Fibroblast of pulmonary artery (primary cell): ENCODE measurements at regions not wholly inside any gene's neighbourhood (a gene's known extent, or its start where the extent isn't known, plus 50 kb on each side); places are given as distances from the start of the nearest gene placed in this dataset.

Experiments
- DNase-seq: peaks from one replicate; pipeline ENCODE4 v3.0.0-alpha.2; 2010; ENCODE audit warnings: low read depth
- H3K4me3 ChIP-seq: replicated peaks from 2 replicates; pipeline ENCODE4 v1.5.1; 2011; ENCODE audit warnings: low read depth, mild to moderate bottlenecking, control low read depth, low read length, moderate library complexity
- TF ChIP-seq, protein P1 (sequence below): IDR thresholded peaks from 2 replicates; pipeline ENCODE4 v1.5.1; 2011; ENCODE audit warnings: mild to moderate bottlenecking, control low read depth, low read length, inconsistent platforms; ENCODE audit errors: missing control alignments

- TF ChIP-seq, protein P1, sequence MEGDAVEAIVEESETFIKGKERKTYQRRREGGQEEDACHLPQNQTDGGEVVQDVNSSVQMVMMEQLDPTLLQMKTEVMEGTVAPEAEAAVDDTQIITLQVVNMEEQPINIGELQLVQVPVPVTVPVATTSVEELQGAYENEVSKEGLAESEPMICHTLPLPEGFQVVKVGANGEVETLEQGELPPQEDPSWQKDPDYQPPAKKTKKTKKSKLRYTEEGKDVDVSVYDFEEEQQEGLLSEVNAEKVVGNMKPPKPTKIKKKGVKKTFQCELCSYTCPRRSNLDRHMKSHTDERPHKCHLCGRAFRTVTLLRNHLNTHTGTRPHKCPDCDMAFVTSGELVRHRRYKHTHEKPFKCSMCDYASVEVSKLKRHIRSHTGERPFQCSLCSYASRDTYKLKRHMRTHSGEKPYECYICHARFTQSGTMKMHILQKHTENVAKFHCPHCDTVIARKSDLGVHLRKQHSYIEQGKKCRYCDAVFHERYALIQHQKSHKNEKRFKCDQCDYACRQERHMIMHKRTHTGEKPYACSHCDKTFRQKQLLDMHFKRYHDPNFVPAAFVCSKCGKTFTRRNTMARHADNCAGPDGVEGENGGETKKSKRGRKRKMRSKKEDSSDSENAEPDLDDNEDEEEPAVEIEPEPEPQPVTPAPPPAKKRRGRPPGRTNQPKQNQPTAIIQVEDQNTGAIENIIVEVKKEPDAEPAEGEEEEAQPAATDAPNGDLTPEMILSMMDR, result no peak
- DNase-seq, result no peak
Measured at GRCh38 chr3:124157748-124158147, 165.8 kb upstream of the ROPN1 start.

DNA sequence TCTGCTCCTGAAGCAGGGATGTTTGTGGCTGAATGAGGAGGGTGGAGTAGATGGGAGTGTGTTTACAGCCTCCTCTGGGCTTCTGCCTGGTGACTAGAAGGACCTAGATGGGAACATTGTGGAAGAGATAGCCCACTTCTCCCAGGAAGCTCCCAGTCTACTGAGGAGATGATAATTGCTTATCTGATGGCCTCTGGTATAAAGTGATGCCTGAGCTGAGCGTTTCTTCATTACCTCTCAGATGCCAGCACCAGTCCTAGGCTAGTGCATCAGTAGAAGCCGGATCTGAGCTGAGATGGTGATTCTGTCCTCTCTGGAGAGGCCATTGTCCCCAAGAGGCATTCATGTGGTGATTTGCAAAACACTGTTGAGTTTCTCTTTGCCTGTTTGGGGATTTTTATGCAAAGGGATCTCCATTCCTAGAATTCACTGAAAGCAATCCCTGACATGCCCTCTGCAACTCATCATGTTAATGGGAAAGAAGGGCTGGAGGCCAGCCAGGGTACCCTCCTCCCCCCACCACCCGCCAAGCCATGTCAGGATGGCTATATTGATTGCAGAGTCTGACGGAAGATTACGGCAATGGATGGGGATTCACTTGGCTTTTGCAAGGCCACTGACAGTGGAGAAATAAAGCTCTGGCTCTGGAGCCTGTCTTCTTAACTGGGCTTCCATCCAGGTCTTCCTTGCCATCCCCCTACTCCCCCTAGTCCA lies 166.4 kb upstream of the ROPN1 start:
- DNase-seq, result no peak
- TF ChIP-seq, protein P1, result no peak
- no peak overlapping the region for H3K4me3 ChIP-seq

More at GRCh38 chr3:124157748-124158147, 165.8 kb upstream of the ROPN1 start:
- H3K4me3 ChIP-seq, result no peak overlapping the region

DNA sequence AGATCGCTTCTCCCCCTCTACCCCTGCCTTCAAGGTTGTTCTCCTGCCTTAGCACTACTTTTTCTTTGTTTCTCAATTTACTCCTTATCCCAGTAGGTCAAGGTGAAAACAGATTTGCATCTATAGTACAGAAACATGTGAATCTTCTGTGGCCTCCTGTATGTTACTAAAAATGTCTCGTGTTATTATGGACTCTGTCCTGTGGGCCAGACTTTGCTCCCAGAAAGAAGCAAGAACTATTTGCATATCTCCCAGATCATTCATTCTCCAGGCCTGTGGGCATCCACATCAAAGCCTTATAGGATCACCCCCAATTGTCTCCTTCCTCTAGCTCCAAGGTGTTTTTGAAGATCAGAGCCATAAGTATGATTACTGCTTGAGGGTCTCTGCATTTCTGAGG lies 169.5 kb upstream of the ROPN1 start:
- DNase-seq, result no peak
- no peak overlapping the region for H3K4me3 ChIP-seq
- TF ChIP-seq, protein P1, result no peak

DNA sequence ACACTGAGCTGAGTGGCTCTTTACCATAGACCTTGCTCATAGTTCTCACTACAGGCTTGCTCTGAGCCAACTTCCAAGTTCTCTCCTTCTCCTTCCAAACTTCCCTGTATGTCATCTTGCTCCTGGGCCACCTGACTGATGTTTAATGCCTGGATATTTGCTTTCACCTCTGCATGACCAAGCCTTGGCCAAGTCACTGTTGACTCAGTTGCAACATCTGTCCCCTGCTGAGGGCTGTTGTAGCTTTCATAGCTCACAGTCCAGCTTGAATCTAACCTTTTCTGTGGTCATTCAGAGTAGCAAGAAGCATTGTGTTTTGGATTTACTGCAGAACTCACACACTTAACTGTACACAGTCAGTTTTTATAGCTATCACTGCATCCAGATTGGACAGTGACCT lies 171.8 kb upstream of the ROPN1 start:
- no peak overlapping the region for H3K4me3 ChIP-seq
- TF ChIP-seq, protein P1, result no peak
- DNase-seq, result no peak

DNA sequence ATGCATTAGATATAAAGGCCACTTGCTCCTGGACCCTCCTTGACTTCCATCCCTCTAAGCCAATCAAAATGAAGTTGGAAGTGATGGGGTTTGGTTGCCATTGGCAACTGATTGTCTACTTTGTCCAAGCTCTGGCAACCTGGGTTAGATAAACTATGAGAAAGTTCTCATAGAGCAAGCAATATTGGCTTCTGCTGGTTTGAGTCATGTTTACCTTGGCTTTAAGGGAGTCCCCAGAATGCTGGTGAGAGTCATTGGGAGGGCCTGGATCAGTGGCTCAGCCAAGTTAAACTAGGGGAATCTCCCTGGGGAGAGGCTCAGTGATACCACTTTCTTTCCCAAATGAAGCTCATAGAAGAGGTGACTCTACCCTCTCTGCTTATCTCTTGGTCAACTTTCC lies 176.3 kb upstream of the ROPN1 start:
- TF ChIP-seq, protein P1, result no peak
- DNase-seq, result peak; percentile 6
- no peak overlapping the region for H3K4me3 ChIP-seq

- TF ChIP-seq, protein P1, result no peak
- no peak for DNase-seq
- H3K4me3 ChIP-seq, result no peak overlapping the region
Measured at GRCh38 chr3:124172283-124172682, 180.4 kb upstream of the ROPN1 start.

- no peak overlapping the region for H3K4me3 ChIP-seq
- no peak for DNase-seq
- TF ChIP-seq, protein P1, result no peak
Measured at GRCh38 chr3:124172816-124173215, 180.9 kb upstream of the ROPN1 start.
